Endometrial microvascular endothelial cells (primary cell): ENCODE measurements at regions not wholly inside any gene's neighbourhood (a gene's known extent, or its start where the extent isn't known, plus 50 kb on each side); places are given as distances from the start of the nearest gene placed in this dataset.

Experiments used
- in situ Hi-C: cut with HindIII; loops from 2 replicates; pipeline ENCODE4 v1.10.0; 2017; ENCODE audit warnings: low sequenced_read_pairs, low pct_unique_long_range_greater_than_20kb; ENCODE audit errors: inconsistent ontology term

- in situ Hi-C loops = no loop called here
These were observed 129.6 kb upstream of the SLC1A4 start for GRCh38 chr2:64859312-64860212.

GRCh38 chr2:64860276-64860885 is 128.8 kb upstream of the SLC1A4 start:
- in situ Hi-C loops = no loop called here

GRCh38 chr2:64860936-64861335 is 128.3 kb upstream of the SLC1A4 start:
- in situ Hi-C loops = no loop called here

- in situ Hi-C loops = no loop called here
These were observed 127.5 kb upstream of the SLC1A4 start for GRCh38 chr2:64861452-64862397.

- in situ Hi-C loops = no loop called here
These were observed 126.6 kb upstream of the SLC1A4 start for GRCh38 chr2:64862623-64863022.

- in situ Hi-C loops = no loop called here
These were observed 125.9 kb upstream of the SLC1A4 start for GRCh38 chr2:64863097-64863820.

- in situ Hi-C loops = no loop called here
These were observed 123.9 kb upstream of the SLC1A4 start for GRCh38 chr2:64865073-64865830.

- in situ Hi-C loops = no loop called here
These were observed 123.3 kb upstream of the SLC1A4 start for GRCh38 chr2:64865831-64866345.

- in situ Hi-C loops = no loop called here
These were observed 122.4 kb upstream of the SLC1A4 start for GRCh38 chr2:64866797-64867196.

- in situ Hi-C loops = no loop called here
These were observed 121.8 kb upstream of the SLC1A4 start for GRCh38 chr2:64867253-64867996.

GRCh38 chr2:64869126-64869525 is 120.1 kb upstream of the SLC1A4 start:
- in situ Hi-C loops = no loop called here

GRCh38 chr2:64873472-64873924 is 115.7 kb upstream of the SLC1A4 start:
- in situ Hi-C loops = no loop called here

GRCh38 chr2:64874593-64874992 is 114.6 kb upstream of the SLC1A4 start:
- in situ Hi-C loops = no loop called here

GRCh38 chr2:64875368-64875767 is 113.8 kb upstream of the SLC1A4 start:
- in situ Hi-C loops = no loop called here

GRCh38 chr2:64876137-64876647 is 113.0 kb upstream of the SLC1A4 start:
- in situ Hi-C loops = no loop called here

- in situ Hi-C loops = no loop called here
These were observed 109.5 kb upstream of the SLC1A4 start for GRCh38 chr2:64879745-64880144.
